ENCODE measurements at regions not wholly inside any gene's neighbourhood (a gene's known extent, or its start where the extent isn't known, plus 50 kb on each side); places are given as distances from the start of the nearest gene placed in this dataset.
A peak's percentile ranks its signal among the peaks of the same experiment; 100 is the strongest.

DNA sequence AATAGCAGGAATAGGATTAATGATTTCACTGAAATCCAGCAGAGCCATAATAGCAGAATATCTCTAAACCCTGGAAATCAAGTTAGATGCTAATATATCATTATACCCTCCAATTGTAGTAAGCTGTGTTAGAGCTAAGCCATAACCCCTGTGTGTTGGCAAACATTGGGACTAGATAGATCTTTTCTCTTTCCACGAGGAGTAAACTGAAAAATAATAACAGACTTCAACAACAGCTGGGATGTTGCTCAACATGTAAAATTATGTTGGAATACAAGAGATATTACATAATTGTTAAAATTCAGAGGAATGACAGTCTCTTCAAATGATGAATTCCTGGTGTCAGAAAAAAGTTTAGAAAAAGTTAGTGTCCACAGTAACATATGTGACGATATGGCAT is 383.8 kb downstream of the SNAPC1 start:
- TF ChIP-seq, protein P1, sequence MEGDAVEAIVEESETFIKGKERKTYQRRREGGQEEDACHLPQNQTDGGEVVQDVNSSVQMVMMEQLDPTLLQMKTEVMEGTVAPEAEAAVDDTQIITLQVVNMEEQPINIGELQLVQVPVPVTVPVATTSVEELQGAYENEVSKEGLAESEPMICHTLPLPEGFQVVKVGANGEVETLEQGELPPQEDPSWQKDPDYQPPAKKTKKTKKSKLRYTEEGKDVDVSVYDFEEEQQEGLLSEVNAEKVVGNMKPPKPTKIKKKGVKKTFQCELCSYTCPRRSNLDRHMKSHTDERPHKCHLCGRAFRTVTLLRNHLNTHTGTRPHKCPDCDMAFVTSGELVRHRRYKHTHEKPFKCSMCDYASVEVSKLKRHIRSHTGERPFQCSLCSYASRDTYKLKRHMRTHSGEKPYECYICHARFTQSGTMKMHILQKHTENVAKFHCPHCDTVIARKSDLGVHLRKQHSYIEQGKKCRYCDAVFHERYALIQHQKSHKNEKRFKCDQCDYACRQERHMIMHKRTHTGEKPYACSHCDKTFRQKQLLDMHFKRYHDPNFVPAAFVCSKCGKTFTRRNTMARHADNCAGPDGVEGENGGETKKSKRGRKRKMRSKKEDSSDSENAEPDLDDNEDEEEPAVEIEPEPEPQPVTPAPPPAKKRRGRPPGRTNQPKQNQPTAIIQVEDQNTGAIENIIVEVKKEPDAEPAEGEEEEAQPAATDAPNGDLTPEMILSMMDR (IDR thresholded peaks at IDR 0.05; ENCODE audit: borderline replicate concordance, control extremely low read depth, extremely low read depth, insufficient read depth, missing control alignments), result no peak
- in situ Hi-C loops (cut with MboI; ENCODE audit: low sequenced_read_pairs, unreplicated experiment), result loop anchor here (25.0 kb wide), 1 partner anchor 684 kb away; no protein-coding TSS in a partner anchor
- DNase-seq (ENCODE audit: low spot score), result no peak

DNA sequence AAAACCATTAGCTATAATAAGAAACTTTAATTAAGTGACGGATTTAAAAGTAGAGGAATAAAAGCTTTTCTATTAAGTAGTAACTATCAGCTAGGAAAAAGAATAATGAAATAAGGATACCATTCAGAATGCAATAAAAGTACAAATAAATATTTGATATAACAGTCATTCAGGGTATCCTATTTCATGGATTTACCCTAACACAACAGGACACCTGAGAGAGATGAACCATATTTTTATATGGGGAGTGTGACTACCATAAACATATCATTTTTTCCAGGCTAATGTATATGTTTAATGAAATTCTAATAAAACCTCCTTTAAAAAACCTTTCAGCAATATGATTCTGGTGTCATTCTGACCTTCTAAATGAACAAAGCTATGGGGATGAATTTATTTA is 393.8 kb downstream of the SNAPC1 start:
- DNase-seq (ENCODE audit: low spot score), result no peak
- in situ Hi-C loops (cut with MboI; ENCODE audit: low sequenced_read_pairs, unreplicated experiment), result no loop called here
- TF ChIP-seq, protein P1 (IDR thresholded peaks at IDR 0.05; ENCODE audit: borderline replicate concordance, control extremely low read depth, extremely low read depth, insufficient read depth, missing control alignments), result no peak

DNA sequence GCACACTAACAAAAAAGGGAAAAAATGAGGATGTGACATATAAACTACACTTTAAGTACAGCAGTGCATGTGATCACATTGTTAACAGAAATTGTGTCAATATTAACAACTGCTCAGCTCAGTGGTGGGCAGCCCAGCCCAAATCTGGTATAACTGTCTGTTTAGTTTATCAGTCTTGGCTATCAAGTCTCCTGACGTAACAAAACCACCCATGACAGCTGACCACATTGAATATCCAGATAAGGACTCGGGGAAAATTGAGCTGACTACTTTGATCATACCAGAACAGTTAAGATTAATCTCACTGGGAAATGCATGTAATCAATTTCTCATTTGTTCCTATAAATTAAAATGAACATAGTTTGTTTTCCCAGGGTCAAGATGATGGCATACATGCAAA is 396.6 kb downstream of the SNAPC1 start:
- TF ChIP-seq, protein P1 (IDR thresholded peaks at IDR 0.05; ENCODE audit: borderline replicate concordance, control extremely low read depth, extremely low read depth, insufficient read depth, missing control alignments), result no peak
- DNase-seq (ENCODE audit: low spot score), result no peak
- in situ Hi-C loops (cut with MboI; ENCODE audit: low sequenced_read_pairs, unreplicated experiment), result no loop called here

DNA sequence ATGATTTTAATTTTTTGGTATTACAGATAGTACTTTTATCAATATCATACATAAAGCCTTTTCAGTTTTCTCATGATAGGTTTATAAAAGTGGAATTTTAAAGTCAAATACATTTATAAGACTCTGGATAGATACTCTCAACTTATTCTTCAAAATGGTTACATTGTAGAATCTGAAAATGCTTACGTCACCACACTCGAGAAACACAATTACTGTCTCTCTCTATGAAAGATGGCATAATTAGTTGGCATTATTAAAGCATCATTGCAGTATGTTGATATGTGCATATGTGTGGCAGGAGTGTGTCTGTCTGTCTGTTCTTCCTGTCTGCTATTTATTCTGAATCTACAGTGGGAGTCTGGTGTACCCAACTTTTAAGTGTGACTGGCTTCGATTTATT is 397.1 kb downstream of the SNAPC1 start:
- in situ Hi-C loops (cut with MboI; ENCODE audit: low sequenced_read_pairs, unreplicated experiment), result no loop called here
- TF ChIP-seq, protein P1 (IDR thresholded peaks at IDR 0.05; ENCODE audit: borderline replicate concordance, control extremely low read depth, extremely low read depth, insufficient read depth, missing control alignments), result no peak
- DNase-seq (ENCODE audit: low spot score), result no peak

DNA sequence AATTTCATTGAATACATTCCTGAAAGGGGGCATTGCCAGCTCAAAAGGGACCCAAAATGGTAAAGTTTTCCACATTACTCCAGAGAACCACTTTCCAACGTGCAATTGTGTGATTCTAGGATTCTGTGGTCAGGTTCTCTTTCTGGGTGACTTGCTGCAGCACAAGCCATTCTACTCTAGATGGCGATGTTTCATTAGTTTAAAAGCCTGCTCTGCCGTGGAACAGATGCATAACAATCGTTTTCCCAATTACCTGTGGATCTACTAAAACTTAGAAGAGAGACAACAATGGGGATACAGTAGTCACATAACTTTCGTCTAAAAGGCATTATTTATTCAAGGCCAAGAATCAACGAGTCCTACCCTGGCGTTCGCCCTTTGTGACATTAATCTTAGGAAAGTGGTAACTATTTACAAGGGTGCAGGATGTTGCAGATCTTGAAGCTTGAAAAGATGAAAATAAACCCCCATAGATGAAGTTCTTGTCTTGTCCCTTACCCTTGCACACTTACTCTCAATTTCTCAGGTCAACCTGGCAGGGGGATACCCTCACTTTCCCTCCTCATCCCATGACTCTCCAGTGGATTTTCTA is 400.9 kb downstream of the SNAPC1 start:
- DNase-seq (ENCODE audit: low spot score), result peak; percentile 43
- in situ Hi-C loops (cut with MboI; ENCODE audit: low sequenced_read_pairs, unreplicated experiment), result loop anchor here (10.0 kb wide), 1 partner anchor 1112 kb away; no protein-coding TSS in a partner anchor
- TF ChIP-seq, protein P1 (IDR thresholded peaks at IDR 0.05; ENCODE audit: borderline replicate concordance, control extremely low read depth, extremely low read depth, insufficient read depth, missing control alignments), result peak; percentile 67

DNA sequence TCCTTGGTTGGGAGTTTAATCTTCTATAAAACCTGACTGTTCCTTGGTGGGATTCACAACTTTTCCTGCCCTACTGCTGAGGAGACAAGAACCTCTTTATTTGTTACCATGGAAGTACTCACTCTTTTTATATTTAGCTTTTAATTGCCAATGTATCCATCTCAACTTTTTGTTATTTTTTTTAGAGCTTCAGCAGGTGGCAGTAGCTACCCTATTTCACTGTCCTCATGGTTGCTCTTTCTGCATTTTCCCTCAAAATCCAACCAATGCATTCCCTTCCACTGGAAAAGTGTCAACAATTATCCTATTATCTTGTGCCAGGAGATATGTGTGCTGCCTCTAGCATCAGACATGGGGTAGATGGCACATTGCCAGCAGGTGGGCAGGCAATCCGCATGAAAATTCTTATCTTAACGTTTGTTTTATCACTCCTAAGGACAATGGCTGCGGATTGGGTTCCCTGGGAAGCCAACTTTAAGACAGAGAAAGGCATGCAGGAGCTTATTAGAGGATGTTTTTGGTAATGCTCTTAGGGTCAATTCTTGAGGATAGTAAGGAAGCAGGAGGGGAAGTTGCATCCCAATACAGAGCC is 406.4 kb downstream of the SNAPC1 start:
- in situ Hi-C loops (cut with MboI; ENCODE audit: low sequenced_read_pairs, unreplicated experiment), result loop anchor here (10.0 kb wide), 1 partner anchor 1106 kb away; no protein-coding TSS in a partner anchor
- no peak for DNase-seq (ENCODE audit: low spot score)

More for the DNA sequence above, 406.4 kb downstream of the SNAPC1 start:
- TF ChIP-seq, protein P1 (IDR thresholded peaks at IDR 0.05; ENCODE audit: borderline replicate concordance, control extremely low read depth, extremely low read depth, insufficient read depth, missing control alignments), result no peak

Data from GM13976 (cell line).